Lung (tissue), 11 donors: ENCODE measurements at regions not wholly inside any gene's neighbourhood (a gene's known extent, or its start where the extent isn't known, plus 50 kb on each side); places are given as distances from the start of the nearest gene placed in this dataset.

ENCODE experiments used
- ATAC-seq: fragments of 200-7000 bp; cut with Tn5 transposase; one replicate; pipeline ENCODE4 v1.9.1; 2020; ENCODE audit warnings: moderate number of reproducible peaks; ENCODE audit not compliant: insufficient read depth, low FRiP score
- DNase-seq, 3 donors: peaks; one replicate each; pipeline ENCODE4 v3.0.0-alpha.2; 2013 to 2017
- H3K27ac ChIP-seq, 2 donors: one replicate each; pipeline ENCODE4 v1.5.1; 2013; ENCODE audit warnings: mild to moderate bottlenecking in 2 of 2, moderate library complexity in 2 of 2, control low read depth in 1 of 2, inconsistent platforms in 1 of 2, low read depth in 1 of 2, low read length in 1 of 2
- H3K27me3 ChIP-seq, 3 donors: one replicate each; pipeline ENCODE4 v1.5.1; 2013; ENCODE audit warnings: low read length in 2 of 3; ENCODE audit not compliant: control insufficient read depth in 3 of 3, insufficient read depth in 3 of 3
- H3K36me3 ChIP-seq, 4 donors: one replicate each; pipeline ENCODE4 v1.5.1; 2013; ENCODE audit warnings: low read length in 4 of 4, mild to moderate bottlenecking in 1 of 4, moderate library complexity in 1 of 4; ENCODE audit not compliant: control insufficient read depth in 4 of 4, insufficient read depth in 4 of 4
- H3K4me1 ChIP-seq, 5 donors: one replicate each; pipeline ENCODE4 v1.5.1; 2013; ENCODE audit warnings: low read length in 5 of 5, mild to moderate bottlenecking in 2 of 5, moderate library complexity in 1 of 5; ENCODE audit not compliant: control insufficient read depth in 5 of 5, insufficient read depth in 5 of 5
- H3K4me3 ChIP-seq: one replicate; pipeline ENCODE4 v1.5.1; 2013; ENCODE audit warnings: mild to moderate bottlenecking, control low read depth, moderate library complexity
- H3K9ac ChIP-seq, 2 donors: one replicate each; pipeline ENCODE4 v1.5.1; 2013; ENCODE audit warnings: low read length in 2 of 2, control low read depth in 1 of 2; ENCODE audit not compliant: insufficient read depth in 1 of 2
- H3K9me3 ChIP-seq, 4 donors: one replicate each; pipeline ENCODE4 v1.5.1; 2013; ENCODE audit warnings: low read length in 3 of 4, mild to moderate bottlenecking in 1 of 4, moderate library complexity in 1 of 4; ENCODE audit not compliant: control insufficient read depth in 4 of 4, insufficient read depth in 3 of 4
- WGBS, 2 donors: extraction: QIAGEN DNeasy Blood & Tissue Kit; methylation state at CpG; one replicate each; pipeline ENCODE4 v1.1.7; 2013; 5-methylcytosine and 5-hydroxymethylcytosine counted together
- TF ChIP-seq, protein P1 (sequence below): IDR thresholded peaks from 2 replicates; pipeline ENCODE4 v1.5.1; 2012; ENCODE audit warnings: mild to moderate bottlenecking; ENCODE audit errors: control extremely low read depth, extremely low read depth
- donor health status: control.
- donor health status: control.
- donor health status: Bipolar disorder and iron deficiency.
- donor health status: healthy.
- donor health status: DM: yes; HTN: yes; CAD: no.

GRCh38 chr19:5217171-5217570 is 123.4 kb downstream of the PTPRS start:
- no peak for ATAC-seq
- Histone ChIP-seq H3K36me3 (peaks cover 0 to 78% (median 56%) of the 10 kb centered on the region in 4 donors), H3K4me1 (no peaks in the 10 kb centered on the region), H3K27me3 (no peaks in the 10 kb centered on the region), H3K9me3 (peaks cover 0 to 6% (median 0%) of the 10 kb centered on the region in 4 donors), H3K4me3 (no peak overlapping the region), H3K27ac (no peak overlapping the region), H3K9ac (no peak overlapping the region)
- DNase-seq = no peak
- TF ChIP-seq, protein P1, sequence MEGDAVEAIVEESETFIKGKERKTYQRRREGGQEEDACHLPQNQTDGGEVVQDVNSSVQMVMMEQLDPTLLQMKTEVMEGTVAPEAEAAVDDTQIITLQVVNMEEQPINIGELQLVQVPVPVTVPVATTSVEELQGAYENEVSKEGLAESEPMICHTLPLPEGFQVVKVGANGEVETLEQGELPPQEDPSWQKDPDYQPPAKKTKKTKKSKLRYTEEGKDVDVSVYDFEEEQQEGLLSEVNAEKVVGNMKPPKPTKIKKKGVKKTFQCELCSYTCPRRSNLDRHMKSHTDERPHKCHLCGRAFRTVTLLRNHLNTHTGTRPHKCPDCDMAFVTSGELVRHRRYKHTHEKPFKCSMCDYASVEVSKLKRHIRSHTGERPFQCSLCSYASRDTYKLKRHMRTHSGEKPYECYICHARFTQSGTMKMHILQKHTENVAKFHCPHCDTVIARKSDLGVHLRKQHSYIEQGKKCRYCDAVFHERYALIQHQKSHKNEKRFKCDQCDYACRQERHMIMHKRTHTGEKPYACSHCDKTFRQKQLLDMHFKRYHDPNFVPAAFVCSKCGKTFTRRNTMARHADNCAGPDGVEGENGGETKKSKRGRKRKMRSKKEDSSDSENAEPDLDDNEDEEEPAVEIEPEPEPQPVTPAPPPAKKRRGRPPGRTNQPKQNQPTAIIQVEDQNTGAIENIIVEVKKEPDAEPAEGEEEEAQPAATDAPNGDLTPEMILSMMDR = no peak
- 93 to 94% methylated on average over 4 of the region's 4 CpGs for WGBS, 2 donors

GRCh38 chr19:5216141-5216847 is 124.3 kb downstream of the PTPRS start:
- no peak overlapping the region for H3K9ac ChIP-seq
- WGBS, 2 donors = 68 to 86% methylated on average over 14 of the region's 14 CpGs
- ATAC-seq (no peak), DNase-seq (no peak)
- peaks cover 0 to 6% (median 1%) of the 10 kb centered on the region in 4 donors for H3K9me3 ChIP-seq
- H3K27me3 ChIP-seq = no peaks in the 10 kb centered on the region
- H3K36me3 ChIP-seq = peaks cover under 1 to 79% (median 57%) of the 10 kb centered on the region in 4 donors
- H3K4me1 ChIP-seq = no peaks in the 10 kb centered on the region
- no peak overlapping the region for H3K27ac ChIP-seq
- TF ChIP-seq, protein P1 = no peak
- no peak overlapping the region for H3K4me3 ChIP-seq

- no peak for ATAC-seq
- WGBS, 2 donors = 94 to 96% methylated on average over 18 of the region's 18 CpGs
Measured at GRCh38 chr19:5215431-5215830, 125.2 kb downstream of the PTPRS start.

More at GRCh38 chr19:5215431-5215830, 125.2 kb downstream of the PTPRS start:
- Histone ChIP-seq H3K9me3 (peaks cover 0 to 4% (median 1%) of the 10 kb centered on the region in 4 donors), H3K27ac (no peak overlapping the region), H3K27me3 (no peaks in the 10 kb centered on the region), H3K4me1 (no peaks in the 10 kb centered on the region), H3K36me3 (peaks cover 3 to 78% (median 58%) of the 10 kb centered on the region in 4 donors), H3K9ac (no peak overlapping the region), H3K4me3 (no peak overlapping the region)
- no peak for DNase-seq
- TF ChIP-seq, protein P1 = no peak
